IMR-90 (cell line): ENCODE measurements at regions not wholly inside any gene's neighbourhood (a gene's known extent, or its start where the extent isn't known, plus 50 kb on each side); places are given as distances from the start of the nearest gene placed in this dataset.

Experiments
- ATAC-seq: fragments of 200-7000 bp; cut with Tn5 transposase; 2 replicates; pipeline ENCODE4 v1.9.1; 2020; ENCODE audit warnings: low read depth, mild to moderate bottlenecking, moderate library complexity
- BruUV-seq: library from RNA; stranded (reverse); fragments of 400-500 nt; replicated peaks from 2 replicates; lab custom pipeline; 2021; lab: Mats Ljungman, UMichigan
- CTCF ChIA-PET: fragments of 300-600 bp; formaldehyde crosslinking; extraction: SDS; loops from one replicate; lab custom pipeline; 2021; ENCODE audit warnings: antibody characterized with exemption; lab: Yijun Ruan, JAX
- POLR2A ChIA-PET: fragments of 300-600 bp; sonication (Branson Sonifier 250); formaldehyde crosslinking; loops from one replicate; lab custom pipeline; 2022; ENCODE audit warnings: antibody characterized with exemption; ENCODE audit not compliant: unreplicated experiment; lab: Charles Lee
- DNase-seq: peaks from one replicate; pipeline ENCODE4 v3.0.0; 2013
- H2AFZ ChIP-seq: replicated peaks from 2 replicates; pipeline ENCODE3; 2013; ENCODE audit warnings: low read length, mild to moderate bottlenecking; ENCODE audit not compliant: poor library complexity
- H2AK5ac ChIP-seq: 2 replicates; pipeline ENCODE4 v1.6.1; 2013; ENCODE audit warnings: low read depth, low read length, inconsistent platforms
- H2AK9ac ChIP-seq: replicated peaks from 2 replicates; pipeline ENCODE3; 2013; ENCODE audit warnings: mild to moderate bottlenecking, low read depth, low read length, moderate library complexity; ENCODE audit not compliant: poor library complexity
- H2BK120ac ChIP-seq: 2 replicates; pipeline ENCODE4 v1.6.1; 2013; ENCODE audit warnings: low read depth, low read length, inconsistent platforms
- H2BK15ac ChIP-seq: 3 replicates; pipeline ENCODE4 v1.6.1; 2013; ENCODE audit warnings: low read depth, low read length, inconsistent platforms
- H2BK20ac ChIP-seq: 2 replicates; pipeline ENCODE4 v1.6.1; 2013; ENCODE audit warnings: low read depth, mild to moderate bottlenecking, inconsistent platforms, low read length, moderate library complexity
- H2BK5ac ChIP-seq: 2 replicates; pipeline ENCODE4 v1.6.1; 2013; ENCODE audit warnings: mild to moderate bottlenecking, low read depth, low read length, inconsistent platforms; ENCODE audit not compliant: poor library complexity, severe bottlenecking
- H3K14ac ChIP-seq: replicated peaks from 2 replicates; pipeline ENCODE4 v1.6.1; 2013; ENCODE audit warnings: low read depth, low read length, inconsistent platforms
- H3K18ac ChIP-seq: 2 replicates; pipeline ENCODE4 v1.6.1; 2013; ENCODE audit warnings: low read depth, low read length, control low read depth
- H3K23ac ChIP-seq: 2 replicates; pipeline ENCODE4 v1.6.1; 2013; ENCODE audit warnings: low read depth, low read length, inconsistent platforms
- H3K27ac ChIP-seq: 2 replicates; pipeline ENCODE4 v1.5.1; 2013; ENCODE audit warnings: mild to moderate bottlenecking, control low read depth, low read length; ENCODE audit not compliant: insufficient read depth
- H3K27me3 ChIP-seq: 2 replicates; pipeline ENCODE4 v1.6.1; 2013; ENCODE audit warnings: low read length; ENCODE audit not compliant: control insufficient read depth, insufficient read depth
- H3K36me3 ChIP-seq: 2 replicates; pipeline ENCODE4 v1.6.1; 2013; ENCODE audit warnings: low read length, mixed read lengths; ENCODE audit not compliant: control insufficient read depth, insufficient read depth
- H3K4ac ChIP-seq: 2 replicates; pipeline ENCODE4 v1.6.1; 2013; ENCODE audit warnings: low read depth, low read length, inconsistent platforms
- H3K4me1 ChIP-seq: 2 replicates; pipeline ENCODE4 v1.6.1; 2013; ENCODE audit warnings: low read length, mixed read lengths; ENCODE audit not compliant: control insufficient read depth, insufficient read depth
- H3K4me2 ChIP-seq: 2 replicates; pipeline ENCODE4 v1.6.1; 2013; ENCODE audit warnings: low read depth, mild to moderate bottlenecking, control low read depth, low read length, moderate library complexity
- H3K4me3 ChIP-seq: 2 replicates; pipeline ENCODE4 v1.5.1; 2013; ENCODE audit warnings: low read depth, mild to moderate bottlenecking, control low read depth, low read length, moderate library complexity; ENCODE audit not compliant: insufficient read depth
- H3K56ac ChIP-seq: 2 replicates; pipeline ENCODE4 v1.6.1; 2013; ENCODE audit warnings: low read length, inconsistent platforms; ENCODE audit not compliant: insufficient read depth; ENCODE audit errors: extremely low read depth
- H3K79me1 ChIP-seq, 2 experiments: 2 replicates each; pipeline ENCODE4 v1.6.1; 2013; ENCODE audit warnings: low read length in 2 of 2, inconsistent platforms in 1 of 2, low read depth in 1 of 2
- H3K9ac ChIP-seq: 2 replicates; pipeline ENCODE4 v1.6.1; 2013; ENCODE audit warnings: low read depth, low read length, control low read depth
- H3K9me1 ChIP-seq: 2 replicates; pipeline ENCODE4 v1.6.1; 2013; ENCODE audit warnings: low read length, inconsistent platforms; ENCODE audit not compliant: insufficient read depth
- H3K9me3 ChIP-seq: 2 replicates; pipeline ENCODE4 v1.6.1; 2013; ENCODE audit warnings: low read length; ENCODE audit not compliant: control insufficient read depth, insufficient read depth
- H4K20me1 ChIP-seq: 2 replicates; pipeline ENCODE4 v1.6.1; 2013; ENCODE audit warnings: low read length, inconsistent platforms; ENCODE audit not compliant: insufficient read depth
- H4K5ac ChIP-seq: 2 replicates; pipeline ENCODE4 v1.6.1; 2013; ENCODE audit warnings: mild to moderate bottlenecking, low read depth, low read length, control low read depth
- H4K8ac ChIP-seq, 2 experiments: 2 replicates each; pipeline ENCODE4 v1.6.1; 2013; ENCODE audit warnings: low read depth in 2 of 2, low read length in 2 of 2, control low read depth in 1 of 2, inconsistent platforms in 1 of 2
- H4K91ac ChIP-seq: 2 replicates; pipeline ENCODE4 v1.6.1; 2013; ENCODE audit warnings: low read depth, low read length, inconsistent platforms; ENCODE audit not compliant: insufficient read depth
- BHLHE40 ChIP-seq: fragments of 150-350 bp; IDR thresholded peaks from 2 replicates; pipeline ENCODE4 v1.6.1; 2016; ENCODE audit warnings: mild to moderate bottlenecking, low read depth, low read length
- CEBPB ChIP-seq: IDR thresholded peaks from 2 replicates; pipeline ENCODE4 v1.6.1; 2012; ENCODE audit warnings: low read depth, low read length, improper control_type of control experiment
- CHD1 ChIP-seq: IDR thresholded peaks from 2 replicates; pipeline ENCODE4 v1.6.1; 2012; ENCODE audit warnings: low read depth, low read length, improper control_type of control experiment
- ELK1 ChIP-seq: fragments of 150-350 bp; IDR thresholded peaks from 2 replicates; pipeline ENCODE4 v1.6.1; 2016; ENCODE audit warnings: low read depth, mild to moderate bottlenecking, low read length, moderate library complexity, borderline replicate concordance
- MAFK ChIP-seq: IDR thresholded peaks from 2 replicates; pipeline ENCODE4 v1.6.1; 2012; ENCODE audit warnings: low read depth, low read length, improper control_type of control experiment
- MXI1 ChIP-seq: IDR thresholded peaks from 2 replicates; pipeline ENCODE4 v1.6.1; 2012; ENCODE audit warnings: low read depth, mild to moderate bottlenecking, low read length, moderate library complexity, borderline replicate concordance
- NFE2L2 ChIP-seq: fragments of 150-350 bp; IDR thresholded peaks from 2 replicates; pipeline ENCODE4 v1.6.1; 2016; ENCODE audit warnings: low read depth, mild to moderate bottlenecking, low read length
- POLR2A ChIP-seq: IDR thresholded peaks from 2 replicates; pipeline ENCODE4 v1.6.1; 2012; ENCODE audit warnings: mild to moderate bottlenecking, low read depth, low read length
- RAD21 ChIP-seq: IDR thresholded peaks from 2 replicates; pipeline ENCODE4 v1.6.1; 2012; ENCODE audit warnings: low read length, improper control_type of control experiment
- RFX5 ChIP-seq: IDR thresholded peaks from 2 replicates; pipeline ENCODE4 v1.8.0; 2012; ENCODE audit warnings: low read depth, mild to moderate bottlenecking, low read length, moderate library complexity
- dilution Hi-C: fragments of 300-500 bp; cut with HindIII; formaldehyde crosslinking; loops from one replicate; pipeline ENCODE4 v1.14.3; 2018; ENCODE audit warnings: low sequenced_read_pairs; ENCODE audit not compliant: unreplicated experiment
- in situ Hi-C: fragments of 300-500 bp; cut with MboI; formaldehyde crosslinking; loops from 3 replicates; pipeline ENCODE4 v1.14.3; 2019; ENCODE audit warnings: low sequenced_read_pairs, inconsistent platforms, mixed read lengths
- intact Hi-C: fragments of 100-400 bp; cut with micrococcal nuclease; formaldehyde crosslinking; loops from 2 replicates; pipeline ENCODE4 v1.10.0; 2022
- TF ChIP-seq, protein P1 (sequence below): fragments of 150-350 bp; IDR thresholded peaks from 2 replicates; pipeline ENCODE4 v1.6.1; 2017; ENCODE audit warnings: mild to moderate bottlenecking, antibody characterized with exemption, low read length, low read depth
- TF ChIP-seq, protein P2 (sequence below): conservative IDR thresholded peaks from 2 replicates; pipeline ENCODE4 v1.5.1; 2012; ENCODE audit warnings: mild to moderate bottlenecking, low read depth, low read length, improper control_type of control experiment

GRCh38 chr13:68608147-68608546, 1378.0 kb upstream of the PCDH9 start:
- dilution Hi-C loops (no loop called here), in situ Hi-C loops (no loop called here), intact Hi-C loops (no loop called here)
- no TSS peak for BruUV-seq
- no peak overlapping the region for H2BK120ac ChIP-seq
- no peak overlapping the region for H2AK5ac ChIP-seq
- H2BK15ac ChIP-seq: no peak overlapping the region
- H3K4me1 ChIP-seq: no peaks in the 10 kb centered on the region
- H3K18ac ChIP-seq: no peak overlapping the region
- no peak overlapping the region for H2AK9ac ChIP-seq
- H3K23ac ChIP-seq: no peak overlapping the region
- H4K8ac ChIP-seq: no peak overlapping the region
- TF ChIP-seq POLR2A (no peak), ELK1 (no peak), RFX5 (no peak), RAD21 (no peak), MXI1 (no peak), CEBPB (no peak), NFE2L2 (no peak), BHLHE40 (no peak), CHD1 (no peak), MAFK (no peak)
- TF ChIP-seq, protein P1, sequence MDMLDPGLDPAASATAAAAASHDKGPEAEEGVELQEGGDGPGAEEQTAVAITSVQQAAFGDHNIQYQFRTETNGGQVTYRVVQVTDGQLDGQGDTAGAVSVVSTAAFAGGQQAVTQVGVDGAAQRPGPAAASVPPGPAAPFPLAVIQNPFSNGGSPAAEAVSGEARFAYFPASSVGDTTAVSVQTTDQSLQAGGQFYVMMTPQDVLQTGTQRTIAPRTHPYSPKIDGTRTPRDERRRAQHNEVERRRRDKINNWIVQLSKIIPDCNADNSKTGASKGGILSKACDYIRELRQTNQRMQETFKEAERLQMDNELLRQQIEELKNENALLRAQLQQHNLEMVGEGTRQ: no peak
- TF ChIP-seq, protein P2, sequence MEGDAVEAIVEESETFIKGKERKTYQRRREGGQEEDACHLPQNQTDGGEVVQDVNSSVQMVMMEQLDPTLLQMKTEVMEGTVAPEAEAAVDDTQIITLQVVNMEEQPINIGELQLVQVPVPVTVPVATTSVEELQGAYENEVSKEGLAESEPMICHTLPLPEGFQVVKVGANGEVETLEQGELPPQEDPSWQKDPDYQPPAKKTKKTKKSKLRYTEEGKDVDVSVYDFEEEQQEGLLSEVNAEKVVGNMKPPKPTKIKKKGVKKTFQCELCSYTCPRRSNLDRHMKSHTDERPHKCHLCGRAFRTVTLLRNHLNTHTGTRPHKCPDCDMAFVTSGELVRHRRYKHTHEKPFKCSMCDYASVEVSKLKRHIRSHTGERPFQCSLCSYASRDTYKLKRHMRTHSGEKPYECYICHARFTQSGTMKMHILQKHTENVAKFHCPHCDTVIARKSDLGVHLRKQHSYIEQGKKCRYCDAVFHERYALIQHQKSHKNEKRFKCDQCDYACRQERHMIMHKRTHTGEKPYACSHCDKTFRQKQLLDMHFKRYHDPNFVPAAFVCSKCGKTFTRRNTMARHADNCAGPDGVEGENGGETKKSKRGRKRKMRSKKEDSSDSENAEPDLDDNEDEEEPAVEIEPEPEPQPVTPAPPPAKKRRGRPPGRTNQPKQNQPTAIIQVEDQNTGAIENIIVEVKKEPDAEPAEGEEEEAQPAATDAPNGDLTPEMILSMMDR: no peak
- H3K4me2 ChIP-seq: no peak overlapping the region
- no peak overlapping the region for H3K4me3 ChIP-seq
- no peak for DNase-seq
- POLR2A ChIA-PET: no interaction called here
- no peak overlapping the region for H2BK5ac ChIP-seq
- no peak overlapping the region for H3K9ac ChIP-seq
- H2BK20ac ChIP-seq: no peak overlapping the region
- H3K14ac ChIP-seq: no peak overlapping the region
- H3K56ac ChIP-seq: no peak overlapping the region
- no peaks in the 10 kb centered on the region; the same call in 1 of the 2 replicates for H3K9me3 ChIP-seq
- H4K91ac ChIP-seq: no peak overlapping the region
- H2AFZ ChIP-seq: no peak overlapping the region
- H3K27me3 ChIP-seq: no peaks in the 10 kb centered on the region
- H3K9me1 ChIP-seq: no peaks in the 10 kb centered on the region
- H4K20me1 ChIP-seq: no peaks in the 10 kb centered on the region
- no peak overlapping the region for H3K27ac ChIP-seq
- CTCF ChIA-PET: no interaction called here
- H3K4ac ChIP-seq: no peak overlapping the region
- H4K5ac ChIP-seq: no peak overlapping the region
- ATAC-seq: no peak
- H3K36me3 ChIP-seq: no peaks in the 10 kb centered on the region
- H3K79me1 ChIP-seq: no peaks in the 10 kb centered on the region
